H1 (cell line): ENCODE measurements at regions not wholly inside any gene's neighbourhood (a gene's known extent, or its start where the extent isn't known, plus 50 kb on each side); places are given as distances from the start of the nearest gene placed in this dataset.

Source experiments
- CTCF ChIA-PET: fragments of 300-600 bp; sonication (Branson Sonifier 250); formaldehyde crosslinking; loops from one replicate; lab custom pipeline; 2021; ENCODE audit not compliant: partially characterized antibody; lab: Charles Lee
- POLR2A ChIA-PET: fragments of 300-600 bp; sonication (Branson Sonifier 250); formaldehyde crosslinking; loops from one replicate; lab custom pipeline; 2021; ENCODE audit warnings: inconsistent platforms; ENCODE audit not compliant: partially characterized antibody; lab: Charles Lee
- DNase-seq, 2 experiments: peaks; one replicate each; pipeline versions ENCODE4 v3.0.0 to v3.0.0-alpha.2; 2010 to 2022; ENCODE audit warnings: low spot score in 2 of 2, low read depth in 1 of 2, mixed read lengths in 1 of 2
- FAIRE-seq: peaks from 2 replicates; lab custom pipeline; 2011; peaks lifted over from hg19 to GRCh38; lab: Jason Lieb, UNC
- H2AFZ ChIP-seq: 2 replicates; pipeline ENCODE4 v1.8.1; 2012; ENCODE audit warnings: low read length, inconsistent platforms
- H2AK5ac ChIP-seq: 2 replicates; pipeline ENCODE4 v1.6.1; 2013; ENCODE audit warnings: low read depth, low read length
- H2BK120ac ChIP-seq: replicated peaks from 2 replicates; pipeline ENCODE3; 2013; ENCODE audit warnings: low read depth, low read length, inconsistent platforms
- H2BK12ac ChIP-seq: 2 replicates; pipeline ENCODE4 v1.6.1; 2013; ENCODE audit warnings: low read depth, low read length
- H2BK15ac ChIP-seq: 2 replicates; pipeline ENCODE4 v1.6.1; 2013; ENCODE audit warnings: low read length
- H2BK20ac ChIP-seq: 2 replicates; pipeline ENCODE4 v1.6.1; 2013; ENCODE audit warnings: low read length
- H2BK5ac ChIP-seq: 2 replicates; pipeline ENCODE4 v1.6.1; 2013; ENCODE audit warnings: low read depth, low read length
- H3K14ac ChIP-seq: 2 replicates; pipeline ENCODE4 v1.6.1; 2013; ENCODE audit warnings: inconsistent platforms; ENCODE audit not compliant: insufficient read length
- H3K18ac ChIP-seq: 2 replicates; pipeline ENCODE4 v1.6.1; 2013; ENCODE audit warnings: low read length; ENCODE audit errors: extremely low read depth
- H3K23ac ChIP-seq: 2 replicates; pipeline ENCODE4 v1.6.1; 2013; ENCODE audit warnings: inconsistent platforms; ENCODE audit not compliant: insufficient read length
- H3K23me2 ChIP-seq: 2 replicates; pipeline ENCODE4 v1.6.1; 2013; ENCODE audit warnings: low read depth, low read length
- H3K27ac ChIP-seq: 2 replicates; pipeline ENCODE4 v1.6.1; 2011; ENCODE audit warnings: low read depth, low read length, inconsistent platforms
- H3K27me3 ChIP-seq, 4 experiments: replicated peaks in 1 of 4; 1 replicate in 1 of 4; 2 replicates in 3 of 4; pipeline versions ENCODE4 v1.6.1 to v1.8.1; 2011 to 2013; ENCODE audit warnings: low read length in 3 of 4, mild to moderate bottlenecking in 3 of 4, inconsistent platforms in 2 of 4, mixed read lengths in 2 of 4, moderate library complexity in 1 of 4; ENCODE audit not compliant: control insufficient read depth in 3 of 4, insufficient read depth in 3 of 4; ENCODE audit errors: extremely low read depth in 1 of 4
- H3K36me3 ChIP-seq, 4 experiments: 2 replicates each; pipeline versions ENCODE4 v1.6.1 to v1.8.1; 2011 to 2013; ENCODE audit warnings: mild to moderate bottlenecking in 4 of 4, low read length in 3 of 4, moderate library complexity in 2 of 4, control low read depth in 1 of 4, inconsistent platforms in 1 of 4; ENCODE audit not compliant: insufficient read depth in 4 of 4, control insufficient read depth in 2 of 4
- H3K4ac ChIP-seq: replicated peaks from 2 replicates; pipeline ENCODE3; 2013; ENCODE audit warnings: low read length, low read depth, mixed read lengths, inconsistent platforms; ENCODE audit not compliant: insufficient read length
- H3K4me1 ChIP-seq, 4 experiments: replicated peaks in 1 of 4; 1 replicate in 1 of 4; 2 replicates in 3 of 4; pipeline versions ENCODE4 v1.6.1 to v1.8.1; 2011 to 2013; ENCODE audit warnings: low read length in 3 of 4, inconsistent platforms in 2 of 4, mixed read lengths in 1 of 4; ENCODE audit not compliant: insufficient read depth in 4 of 4, control insufficient read depth in 3 of 4
- H3K4me2 ChIP-seq, 2 experiments: 2 replicates each; pipeline versions ENCODE4 v1.6.1 to v1.8.1; 2011 to 2013; ENCODE audit warnings: low read depth in 2 of 2, low read length in 2 of 2, control low read depth in 1 of 2, inconsistent platforms in 1 of 2, mild to moderate bottlenecking in 1 of 2; ENCODE audit not compliant: insufficient read depth in 1 of 2
- H3K4me3 ChIP-seq, 4 experiments: fragments of 200-600, 300-600 bp in 1 of 4; sonication (generic), shearing (Covaris generic), sonication (Bioruptor Twin) in 1 of 4; 2 replicates each; pipeline versions ENCODE4 v1.5.1 to v1.8.1; 2011 to 2016; ENCODE audit warnings: low read length in 4 of 4, low read depth in 3 of 4, control low read depth in 2 of 4, inconsistent platforms in 2 of 4, mild to moderate bottlenecking in 2 of 4, mixed read lengths in 1 of 4, moderate library complexity in 1 of 4; ENCODE audit not compliant: insufficient read depth in 2 of 4; ENCODE audit errors: extremely low read depth in 1 of 4
- H3K56ac ChIP-seq: replicated peaks from 2 replicates; pipeline ENCODE3; 2013; ENCODE audit warnings: low read depth, mild to moderate bottlenecking, mixed read lengths, low read length, inconsistent platforms; ENCODE audit not compliant: insufficient read length
- H3K79me1 ChIP-seq: 2 replicates; pipeline ENCODE4 v1.6.1; 2013; ENCODE audit warnings: low read depth, low read length, control low read depth
- H3K79me2 ChIP-seq, 2 experiments: 2 replicates each; pipeline versions ENCODE4 v1.6.1 to v1.8.1; 2012 to 2013; ENCODE audit warnings: low read length in 2 of 2, mild to moderate bottlenecking in 2 of 2, inconsistent platforms in 1 of 2; ENCODE audit not compliant: insufficient read depth in 2 of 2, control insufficient read depth in 1 of 2
- H3K9ac ChIP-seq, 4 experiments: replicated peaks in 1 of 4; 1 replicate in 1 of 4; 2 replicates in 3 of 4; pipeline versions ENCODE4 v1.6.1 to v1.8.1; 2011 to 2013; ENCODE audit warnings: low read depth in 3 of 4, low read length in 3 of 4, control low read depth in 2 of 4, mild to moderate bottlenecking in 2 of 4, moderate library complexity in 2 of 4, inconsistent platforms in 1 of 4; ENCODE audit errors: extremely low read depth in 1 of 4
- H3K9me3 ChIP-seq, 2 experiments: 2 replicates each; pipeline versions ENCODE4 v1.6.1 to v1.8.1; 2012 to 2013; ENCODE audit warnings: mild to moderate bottlenecking in 2 of 2, moderate library complexity in 2 of 2, control low read depth in 1 of 2, inconsistent platforms in 1 of 2, low read depth in 1 of 2, low read length in 1 of 2, mixed read lengths in 1 of 2; ENCODE audit not compliant: insufficient read depth in 2 of 2
- H4K20me1 ChIP-seq, 2 experiments: replicated peaks in 1 of 2; 2 replicates each; pipeline versions ENCODE3 to v1.8.1; 2011 to 2013; ENCODE audit warnings: inconsistent platforms in 2 of 2, low read length in 2 of 2, mild to moderate bottlenecking in 1 of 2; ENCODE audit not compliant: insufficient read depth in 2 of 2, control insufficient read depth in 1 of 2
- H4K5ac ChIP-seq: 2 replicates; pipeline ENCODE4 v1.6.1; 2013; ENCODE audit warnings: low read length, low read depth, mixed read lengths, inconsistent platforms; ENCODE audit not compliant: insufficient read length
- H4K8ac ChIP-seq: 2 replicates; pipeline ENCODE4 v1.8.0; 2013; ENCODE audit warnings: mild to moderate bottlenecking, moderate library complexity, low read length, inconsistent platforms; ENCODE audit not compliant: insufficient read depth; ENCODE audit errors: extremely low read depth
- H4K91ac ChIP-seq: replicated peaks from 2 replicates; pipeline ENCODE3; 2013; ENCODE audit warnings: low read length, mixed read lengths, inconsistent platforms; ENCODE audit not compliant: insufficient read length
- BRCA1 ChIP-seq: IDR thresholded peaks from 2 replicates; pipeline ENCODE4 v1.6.1; 2012; ENCODE audit warnings: low read depth, low read length, improper control_type of control experiment
- CEBPB ChIP-seq: IDR thresholded peaks from 2 replicates; pipeline ENCODE4 v1.6.1; 2012; ENCODE audit warnings: low read depth, low read length
- CHD2 ChIP-seq: IDR thresholded peaks from 2 replicates; pipeline ENCODE4 v1.6.1; 2012; ENCODE audit warnings: low read length, improper control_type of control experiment
- HDAC2 ChIP-seq, 2 experiments: fragments of 300-600 bp in 1 of 2; sonication (generic) in 1 of 2; IDR thresholded peaks; 2 replicates each; pipeline ENCODE4 v1.6.1; 2011 to 2012; ENCODE audit warnings: low read depth in 2 of 2, low read length in 2 of 2, mild to moderate bottlenecking in 2 of 2, moderate library complexity in 2 of 2, borderline replicate concordance in 1 of 2, inconsistent platforms in 1 of 2
- KDM5A ChIP-seq: fragments of 200-600 bp; IDR thresholded peaks from 2 replicates; pipeline ENCODE4 v1.7.1; 2012; ENCODE audit warnings: mild to moderate bottlenecking, low read length, inconsistent platforms, mixed read lengths
- POLR2A ChIP-seq, 2 experiments: IDR thresholded peaks; 1 replicate in 1 of 2; 2 replicates in 1 of 2; pipeline ENCODE4 v1.6.1; 2011; ENCODE audit warnings: low read depth in 2 of 2, low read length in 2 of 2, mild to moderate bottlenecking in 2 of 2; ENCODE audit errors: control extremely low read depth in 1 of 2
- SP1 ChIP-seq: IDR thresholded peaks from 2 replicates; pipeline ENCODE4 v1.6.1; 2011; ENCODE audit warnings: low read depth, low read length
- SUZ12 ChIP-seq: fragments of 200-600 bp; sonication (generic); IDR thresholded peaks from 2 replicates; pipeline ENCODE4 v1.6.1; 2012; ENCODE audit warnings: mild to moderate bottlenecking, inconsistent platforms, low read length, moderate library complexity, mixed read lengths
- TAF1 ChIP-seq: IDR thresholded peaks from 2 replicates; pipeline ENCODE4 v1.6.1; 2011; ENCODE audit warnings: mild to moderate bottlenecking, low read depth, low read length
- TBP ChIP-seq: IDR thresholded peaks from 2 replicates; pipeline ENCODE4 v1.6.1; 2011; ENCODE audit warnings: low read depth, low read length, improper control_type of control experiment
- WGBS, 2 experiments: shearing (Covaris generic) in 1 of 2; methylation state at CpG; one replicate each; pipeline versions ENCODE4 v1.1.6 to v1.1.7; 2013 to 2015; ENCODE audit warnings: low lambda C conversion rate in 2 of 2, mixed read lengths in 2 of 2, inconsistent platforms in 1 of 2, low coverage in 1 of 2, missing lambda C conversion rate in 1 of 2; ENCODE audit not compliant: insufficient replicate concordance in 2 of 2, insufficient coverage in 1 of 2, insufficient read length in 1 of 2; ENCODE audit errors: extremely low coverage in 1 of 2, missing lambda C conversion rate in 1 of 2; 5-methylcytosine and 5-hydroxymethylcytosine counted together
- TF ChIP-seq, protein P1 (sequence below), 3 experiments: IDR thresholded peaks; 1 replicate in 2 of 3; 2 replicates in 1 of 3; pipeline versions ENCODE4 v1.5.1 to v1.6.1; 2011; ENCODE audit warnings: low read length in 3 of 3, mild to moderate bottlenecking in 3 of 3, inconsistent platforms in 2 of 3, low read depth in 1 of 3, moderate library complexity in 1 of 3; ENCODE audit not compliant: insufficient read depth in 1 of 3; ENCODE audit errors: control extremely low read depth in 1 of 3

DNA sequence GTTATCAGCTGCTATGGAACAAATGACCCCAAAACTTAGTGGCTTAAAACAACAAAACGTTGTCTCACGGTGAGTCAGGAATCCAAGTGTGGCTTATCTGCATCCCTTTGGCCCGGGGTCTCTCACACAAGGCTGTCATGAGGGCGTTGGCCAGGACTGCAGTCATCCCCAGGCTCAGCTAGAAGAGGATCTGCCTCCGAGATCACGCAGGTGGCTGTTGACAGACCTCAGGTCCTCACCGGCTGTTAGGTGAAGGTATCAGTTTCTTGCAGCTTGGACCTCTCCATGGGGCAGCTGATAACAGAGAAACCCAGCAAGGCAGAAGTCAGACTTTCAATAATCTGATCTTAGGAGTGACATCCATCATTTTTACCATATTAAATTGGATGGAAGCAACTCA is 52.7 kb upstream of the SYT6 start:
- no peak overlapping the region for H2BK15ac ChIP-seq
- 89% methylated on average over 7 of the region's 7 CpGs; no CpG with 5 or more reads in 1 of the 2 experiments for WGBS, 2 experiments
- CTCF ChIA-PET, result interaction anchor here (0.9 kb wide), 1 partner anchor 229 kb away, joined by 6 read pairs; no protein-coding TSS in a partner anchor

More for the DNA sequence above, 52.7 kb upstream of the SYT6 start:
- Histone ChIP-seq H2BK12ac (no peak overlapping the region), H3K9me3 (no peaks in the 10 kb centered on the region), H3K14ac (no peak overlapping the region), H2AFZ (no peak overlapping the region), H3K23ac (no peak overlapping the region), H3K4me3 (no peak overlapping the region), H3K79me2 (no peaks in the 10 kb centered on the region), H3K23me2 (no peaks in the 10 kb centered on the region), H4K5ac (no peak overlapping the region), H2BK5ac (no peak overlapping the region), H2BK120ac (no peak overlapping the region), H3K36me3 (no peaks in the 10 kb centered on the region), H4K20me1 (no peaks in the 10 kb centered on the region), H3K4me1 (no peaks in the 10 kb centered on the region), H4K8ac (no peak overlapping the region), H3K79me1 (no peaks in the 10 kb centered on the region), H2BK20ac (no peak overlapping the region), H2AK5ac (no peak overlapping the region), H3K27ac (no peak overlapping the region), H3K27me3 (peaks cover 0 to 2% (median under 1%) of the 10 kb centered on the region in 4 experiments; a peak in 4 of 7 replicates), H3K56ac (no peak overlapping the region), H3K4me2 (no peak overlapping the region), H4K91ac (no peak overlapping the region), H3K9ac (no peak overlapping the region), H3K18ac (no peak overlapping the region), H3K4ac (no peak overlapping the region)
- TF ChIP-seq, protein P1, sequence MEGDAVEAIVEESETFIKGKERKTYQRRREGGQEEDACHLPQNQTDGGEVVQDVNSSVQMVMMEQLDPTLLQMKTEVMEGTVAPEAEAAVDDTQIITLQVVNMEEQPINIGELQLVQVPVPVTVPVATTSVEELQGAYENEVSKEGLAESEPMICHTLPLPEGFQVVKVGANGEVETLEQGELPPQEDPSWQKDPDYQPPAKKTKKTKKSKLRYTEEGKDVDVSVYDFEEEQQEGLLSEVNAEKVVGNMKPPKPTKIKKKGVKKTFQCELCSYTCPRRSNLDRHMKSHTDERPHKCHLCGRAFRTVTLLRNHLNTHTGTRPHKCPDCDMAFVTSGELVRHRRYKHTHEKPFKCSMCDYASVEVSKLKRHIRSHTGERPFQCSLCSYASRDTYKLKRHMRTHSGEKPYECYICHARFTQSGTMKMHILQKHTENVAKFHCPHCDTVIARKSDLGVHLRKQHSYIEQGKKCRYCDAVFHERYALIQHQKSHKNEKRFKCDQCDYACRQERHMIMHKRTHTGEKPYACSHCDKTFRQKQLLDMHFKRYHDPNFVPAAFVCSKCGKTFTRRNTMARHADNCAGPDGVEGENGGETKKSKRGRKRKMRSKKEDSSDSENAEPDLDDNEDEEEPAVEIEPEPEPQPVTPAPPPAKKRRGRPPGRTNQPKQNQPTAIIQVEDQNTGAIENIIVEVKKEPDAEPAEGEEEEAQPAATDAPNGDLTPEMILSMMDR (IDR thresholded peaks at IDR 0.05; ENCODE audit: control extremely low read depth in 1 of 3, insufficient read depth in 1 of 3, low read depth in 1 of 3, low read length in 3 of 3), result no peak
- TF ChIP-seq POLR2A (IDR thresholded peaks at IDR 0.05; ENCODE audit: control extremely low read depth in 1 of 2, low read depth in 2 of 2, low read length in 2 of 2) (no peak), CHD2 (no peak), TAF1 (no peak), SP1 (no peak), SUZ12 (no peak), KDM5A (no peak), BRCA1 (no peak), CEBPB (no peak), HDAC2 (IDR thresholded peaks at IDR 0.05; ENCODE audit: borderline replicate concordance in 1 of 2, low read depth in 2 of 2, low read length in 2 of 2) (no peak), TBP (no peak)
- POLR2A ChIA-PET, result interaction anchor here (1.2 kb wide), 1 partner anchor 9 kb away, joined by 3 read pairs; no protein-coding TSS in a partner anchor
- FAIRE-seq (no peak), DNase-seq (no peak)
